ENCODE measurements at regions not wholly inside any gene's neighbourhood (a gene's known extent, or its start where the extent isn't known, plus 50 kb on each side); places are given as distances from the start of the nearest gene placed in this dataset.

DNA sequence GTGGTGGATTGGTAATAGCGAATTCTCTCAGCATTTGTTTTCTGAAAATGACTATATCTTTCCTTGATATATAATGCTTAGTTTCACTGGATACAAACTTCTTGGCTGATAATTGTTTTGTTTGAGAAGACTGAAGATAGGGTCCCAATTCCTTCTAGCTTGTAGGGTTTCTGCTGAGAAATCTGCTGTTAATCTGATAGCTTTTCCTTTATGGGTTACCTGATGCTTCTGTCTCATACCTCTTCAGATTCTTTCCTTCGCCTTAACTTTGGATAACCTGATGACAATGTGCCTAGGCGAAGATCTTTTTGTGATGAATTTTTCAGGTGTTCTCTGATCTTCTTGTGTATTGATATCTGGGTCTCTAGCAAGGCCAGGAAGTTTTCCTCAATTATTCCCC lies 94.7 kb upstream of the ACO1 start (continued):
- TF ChIP-seq, protein P1, sequence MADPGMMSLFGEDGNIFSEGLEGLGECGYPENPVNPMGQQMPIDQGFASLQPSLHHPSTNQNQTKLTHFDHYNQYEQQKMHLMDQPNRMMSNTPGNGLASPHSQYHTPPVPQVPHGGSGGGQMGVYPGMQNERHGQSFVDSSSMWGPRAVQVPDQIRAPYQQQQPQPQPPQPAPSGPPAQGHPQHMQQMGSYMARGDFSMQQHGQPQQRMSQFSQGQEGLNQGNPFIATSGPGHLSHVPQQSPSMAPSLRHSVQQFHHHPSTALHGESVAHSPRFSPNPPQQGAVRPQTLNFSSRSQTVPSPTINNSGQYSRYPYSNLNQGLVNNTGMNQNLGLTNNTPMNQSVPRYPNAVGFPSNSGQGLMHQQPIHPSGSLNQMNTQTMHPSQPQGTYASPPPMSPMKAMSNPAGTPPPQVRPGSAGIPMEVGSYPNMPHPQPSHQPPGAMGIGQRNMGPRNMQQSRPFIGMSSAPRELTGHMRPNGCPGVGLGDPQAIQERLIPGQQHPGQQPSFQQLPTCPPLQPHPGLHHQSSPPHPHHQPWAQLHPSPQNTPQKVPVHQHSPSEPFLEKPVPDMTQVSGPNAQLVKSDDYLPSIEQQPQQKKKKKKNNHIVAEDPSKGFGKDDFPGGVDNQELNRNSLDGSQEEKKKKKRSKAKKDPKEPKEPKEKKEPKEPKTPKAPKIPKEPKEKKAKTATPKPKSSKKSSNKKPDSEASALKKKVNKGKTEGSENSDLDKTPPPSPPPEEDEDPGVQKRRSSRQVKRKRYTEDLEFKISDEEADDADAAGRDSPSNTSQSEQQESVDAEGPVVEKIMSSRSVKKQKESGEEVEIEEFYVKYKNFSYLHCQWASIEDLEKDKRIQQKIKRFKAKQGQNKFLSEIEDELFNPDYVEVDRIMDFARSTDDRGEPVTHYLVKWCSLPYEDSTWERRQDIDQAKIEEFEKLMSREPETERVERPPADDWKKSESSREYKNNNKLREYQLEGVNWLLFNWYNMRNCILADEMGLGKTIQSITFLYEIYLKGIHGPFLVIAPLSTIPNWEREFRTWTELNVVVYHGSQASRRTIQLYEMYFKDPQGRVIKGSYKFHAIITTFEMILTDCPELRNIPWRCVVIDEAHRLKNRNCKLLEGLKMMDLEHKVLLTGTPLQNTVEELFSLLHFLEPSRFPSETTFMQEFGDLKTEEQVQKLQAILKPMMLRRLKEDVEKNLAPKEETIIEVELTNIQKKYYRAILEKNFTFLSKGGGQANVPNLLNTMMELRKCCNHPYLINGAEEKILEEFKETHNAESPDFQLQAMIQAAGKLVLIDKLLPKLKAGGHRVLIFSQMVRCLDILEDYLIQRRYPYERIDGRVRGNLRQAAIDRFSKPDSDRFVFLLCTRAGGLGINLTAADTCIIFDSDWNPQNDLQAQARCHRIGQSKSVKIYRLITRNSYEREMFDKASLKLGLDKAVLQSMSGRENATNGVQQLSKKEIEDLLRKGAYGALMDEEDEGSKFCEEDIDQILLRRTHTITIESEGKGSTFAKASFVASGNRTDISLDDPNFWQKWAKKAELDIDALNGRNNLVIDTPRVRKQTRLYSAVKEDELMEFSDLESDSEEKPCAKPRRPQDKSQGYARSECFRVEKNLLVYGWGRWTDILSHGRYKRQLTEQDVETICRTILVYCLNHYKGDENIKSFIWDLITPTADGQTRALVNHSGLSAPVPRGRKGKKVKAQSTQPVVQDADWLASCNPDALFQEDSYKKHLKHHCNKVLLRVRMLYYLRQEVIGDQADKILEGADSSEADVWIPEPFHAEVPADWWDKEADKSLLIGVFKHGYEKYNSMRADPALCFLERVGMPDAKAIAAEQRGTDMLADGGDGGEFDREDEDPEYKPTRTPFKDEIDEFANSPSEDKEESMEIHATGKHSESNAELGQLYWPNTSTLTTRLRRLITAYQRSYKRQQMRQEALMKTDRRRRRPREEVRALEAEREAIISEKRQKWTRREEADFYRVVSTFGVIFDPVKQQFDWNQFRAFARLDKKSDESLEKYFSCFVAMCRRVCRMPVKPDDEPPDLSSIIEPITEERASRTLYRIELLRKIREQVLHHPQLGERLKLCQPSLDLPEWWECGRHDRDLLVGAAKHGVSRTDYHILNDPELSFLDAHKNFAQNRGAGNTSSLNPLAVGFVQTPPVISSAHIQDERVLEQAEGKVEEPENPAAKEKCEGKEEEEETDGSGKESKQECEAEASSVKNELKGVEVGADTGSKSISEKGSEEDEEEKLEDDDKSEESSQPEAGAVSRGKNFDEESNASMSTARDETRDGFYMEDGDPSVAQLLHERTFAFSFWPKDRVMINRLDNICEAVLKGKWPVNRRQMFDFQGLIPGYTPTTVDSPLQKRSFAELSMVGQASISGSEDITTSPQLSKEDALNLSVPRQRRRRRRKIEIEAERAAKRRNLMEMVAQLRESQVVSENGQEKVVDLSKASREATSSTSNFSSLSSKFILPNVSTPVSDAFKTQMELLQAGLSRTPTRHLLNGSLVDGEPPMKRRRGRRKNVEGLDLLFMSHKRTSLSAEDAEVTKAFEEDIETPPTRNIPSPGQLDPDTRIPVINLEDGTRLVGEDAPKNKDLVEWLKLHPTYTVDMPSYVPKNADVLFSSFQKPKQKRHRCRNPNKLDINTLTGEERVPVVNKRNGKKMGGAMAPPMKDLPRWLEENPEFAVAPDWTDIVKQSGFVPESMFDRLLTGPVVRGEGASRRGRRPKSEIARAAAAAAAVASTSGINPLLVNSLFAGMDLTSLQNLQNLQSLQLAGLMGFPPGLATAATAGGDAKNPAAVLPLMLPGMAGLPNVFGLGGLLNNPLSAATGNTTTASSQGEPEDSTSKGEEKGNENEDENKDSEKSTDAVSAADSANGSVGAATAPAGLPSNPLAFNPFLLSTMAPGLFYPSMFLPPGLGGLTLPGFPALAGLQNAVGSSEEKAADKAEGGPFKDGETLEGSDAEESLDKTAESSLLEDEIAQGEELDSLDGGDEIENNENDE (IDR thresholded peaks at IDR 0.05; ENCODE audit: insufficient replicate concordance, low read length): no peak
- TF ChIP-seq SIX5 (IDR thresholded peaks at IDR 0.05; ENCODE audit: low read depth, low read length) (no peak), TBP (IDR thresholded peaks at IDR 0.05; ENCODE audit: low read depth, low read length) (no peak), EZH2 (IDR thresholded peaks at IDR 0.05; ENCODE audit: low read depth, low read length, severe bottlenecking) (no peak), HDAC2 (IDR thresholded peaks at IDR 0.05; ENCODE audit: borderline replicate concordance in 1 of 2, low read depth in 2 of 2, low read length in 2 of 2) (no peak), BACH1 (IDR thresholded peaks at IDR 0.05; ENCODE audit: low read length) (no peak)
- TF ChIP-seq, protein P2, sequence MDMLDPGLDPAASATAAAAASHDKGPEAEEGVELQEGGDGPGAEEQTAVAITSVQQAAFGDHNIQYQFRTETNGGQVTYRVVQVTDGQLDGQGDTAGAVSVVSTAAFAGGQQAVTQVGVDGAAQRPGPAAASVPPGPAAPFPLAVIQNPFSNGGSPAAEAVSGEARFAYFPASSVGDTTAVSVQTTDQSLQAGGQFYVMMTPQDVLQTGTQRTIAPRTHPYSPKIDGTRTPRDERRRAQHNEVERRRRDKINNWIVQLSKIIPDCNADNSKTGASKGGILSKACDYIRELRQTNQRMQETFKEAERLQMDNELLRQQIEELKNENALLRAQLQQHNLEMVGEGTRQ (IDR thresholded peaks at IDR 0.05; ENCODE audit: low read length): no peak
